Fibroblast of skin of left biceps (primary cell): ENCODE measurements at regions not wholly inside any gene's neighbourhood (a gene's known extent, or its start where the extent isn't known, plus 50 kb on each side); places are given as distances from the start of the nearest gene placed in this dataset.
"Not testable (repeated sequence)": the region's sequence is repeated elsewhere in the genome, so short reads cannot be mapped to it uniquely, and the experiment has no call there.

Experiments used
- DNase-seq, 2 experiments: peaks; one replicate each; pipeline ENCODE4 v3.0.0-alpha.2; 2013; ENCODE audit warnings: low read depth in 2 of 2

DNA sequence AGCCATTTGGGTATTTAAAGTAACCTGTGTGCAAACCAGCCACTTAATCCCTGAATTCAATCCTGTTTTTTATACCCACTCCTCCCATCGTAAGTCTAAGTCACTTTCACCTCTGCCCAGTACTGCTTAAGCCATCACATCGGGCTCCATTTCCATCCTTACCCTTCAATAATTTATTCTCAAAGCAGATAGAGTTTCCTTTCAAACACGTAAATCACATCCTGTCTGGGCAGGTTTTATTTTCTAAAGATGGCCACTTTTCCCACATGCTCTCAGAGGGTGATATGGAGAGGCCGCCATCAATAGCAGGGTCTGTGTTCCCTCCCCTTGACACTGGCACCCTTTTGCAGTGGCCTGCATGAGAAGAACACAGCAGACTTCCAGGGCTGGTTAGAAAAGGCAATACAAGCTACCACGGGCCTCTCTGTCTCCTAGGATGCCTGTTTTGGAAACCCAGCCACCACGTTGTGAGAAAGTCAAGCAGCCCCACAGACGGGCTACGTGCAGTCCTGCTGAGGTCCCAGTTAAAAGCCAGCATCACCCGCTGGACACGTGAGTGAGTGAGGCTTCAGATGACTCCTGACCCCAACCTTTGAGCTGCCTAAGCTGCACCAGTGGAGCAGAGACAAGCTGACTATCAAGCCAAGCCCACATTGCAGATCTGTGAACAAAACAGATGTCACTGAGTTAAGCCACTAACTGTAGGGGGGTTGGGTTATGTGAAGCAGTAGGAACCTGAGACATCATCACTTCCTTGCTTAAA is 241.8 kb upstream of the SLCO3A1 start:
- no peak for DNase-seq

DNA sequence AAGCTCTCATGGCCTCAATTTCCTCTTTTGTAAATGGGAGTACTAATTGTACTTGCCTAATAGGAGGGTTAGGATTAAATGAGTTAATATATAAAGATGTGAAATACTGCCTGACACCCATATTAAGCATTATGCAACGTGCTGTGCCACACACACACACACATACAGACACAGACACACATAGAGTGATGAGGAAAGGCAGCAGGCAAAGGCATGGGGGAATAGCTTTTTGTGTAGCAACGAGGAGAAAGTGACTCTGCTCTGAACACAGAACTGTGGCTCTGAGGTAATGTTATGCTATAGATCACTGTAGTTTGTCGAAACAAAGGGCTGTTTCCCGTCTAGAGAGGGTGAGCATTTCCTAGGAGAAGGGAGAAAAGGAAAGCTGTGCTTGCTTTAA is 233.3 kb upstream of the SLCO3A1 start:
- DNase-seq, result no peak

DNA sequence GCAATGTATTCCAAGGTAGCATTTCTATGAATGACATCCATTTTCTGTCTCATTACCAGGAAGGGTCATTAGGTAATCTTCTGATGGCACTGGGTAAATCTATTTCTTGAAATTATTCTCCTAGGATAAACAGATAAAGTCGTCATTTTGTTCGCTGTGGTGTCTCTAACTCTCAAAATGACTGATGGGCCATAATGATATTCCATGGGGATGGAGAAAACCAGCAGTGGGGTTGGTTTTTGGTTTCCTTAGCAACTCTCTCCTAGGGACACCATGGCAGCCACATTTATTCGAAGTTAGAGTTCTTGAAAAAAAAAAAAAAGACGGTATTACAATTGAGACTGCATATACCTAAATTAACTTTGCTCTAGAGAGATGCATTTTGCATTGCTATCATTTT is 231.3 kb upstream of the SLCO3A1 start:
- no peak for DNase-seq

DNA sequence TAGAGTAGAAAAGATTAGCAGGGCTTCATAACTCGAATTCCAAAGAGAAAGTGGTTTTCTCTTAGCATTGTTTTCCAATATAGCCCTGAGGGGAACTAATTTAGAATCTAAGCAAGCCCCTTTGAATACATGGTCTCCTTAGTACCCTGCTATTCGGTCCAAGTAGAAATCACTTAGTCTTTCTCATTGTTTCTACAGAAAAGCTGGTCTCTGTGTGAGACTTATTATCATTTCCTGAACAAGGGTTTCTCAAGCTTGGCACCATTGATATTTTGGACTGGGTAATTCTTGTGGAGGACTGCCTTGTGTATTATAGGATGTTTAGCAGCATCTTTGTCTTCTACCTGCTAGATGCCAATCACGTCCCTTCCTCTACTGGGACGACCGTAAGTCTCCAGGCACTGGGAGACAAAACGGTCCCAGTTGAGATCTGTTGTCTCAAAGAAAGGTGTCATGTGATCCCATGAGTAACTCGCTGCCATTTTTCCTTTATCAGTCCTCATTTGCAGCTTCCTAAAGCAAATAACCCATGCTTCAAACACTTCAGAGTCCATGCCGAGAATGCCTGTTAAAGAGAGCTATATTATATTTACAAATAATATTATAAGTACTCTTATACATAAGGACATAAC is 230.7 kb upstream of the SLCO3A1 start:
- DNase-seq, result no peak

DNA sequence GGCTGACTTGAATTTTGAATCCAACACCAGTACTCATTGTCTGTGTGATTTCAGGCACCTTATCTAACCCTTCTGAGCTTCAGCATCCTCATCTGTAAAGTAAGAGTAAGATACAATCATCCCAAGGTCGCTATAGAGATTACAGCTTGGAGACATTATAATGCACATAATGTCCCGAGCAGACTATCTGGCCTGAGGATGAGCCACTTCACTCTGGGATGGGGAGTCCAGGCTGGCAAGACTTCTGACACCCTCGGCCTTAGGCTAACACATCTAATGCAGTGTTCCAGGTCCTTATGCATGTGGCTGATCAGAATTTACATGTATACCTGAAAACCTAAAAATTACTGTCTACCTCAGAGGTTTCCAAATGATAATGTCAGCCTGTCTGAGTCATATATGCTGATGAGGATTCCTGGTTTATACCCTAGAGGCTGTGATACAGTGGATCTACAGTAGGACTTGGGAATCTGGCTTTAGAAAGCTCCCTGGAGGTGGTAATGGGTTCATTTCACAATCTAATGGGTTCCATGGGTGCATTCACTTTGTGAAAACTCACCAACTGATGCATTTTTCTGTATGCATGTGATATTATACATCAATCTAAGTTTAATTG is 229.0 kb upstream of the SLCO3A1 start:
- no peak for DNase-seq

DNA sequence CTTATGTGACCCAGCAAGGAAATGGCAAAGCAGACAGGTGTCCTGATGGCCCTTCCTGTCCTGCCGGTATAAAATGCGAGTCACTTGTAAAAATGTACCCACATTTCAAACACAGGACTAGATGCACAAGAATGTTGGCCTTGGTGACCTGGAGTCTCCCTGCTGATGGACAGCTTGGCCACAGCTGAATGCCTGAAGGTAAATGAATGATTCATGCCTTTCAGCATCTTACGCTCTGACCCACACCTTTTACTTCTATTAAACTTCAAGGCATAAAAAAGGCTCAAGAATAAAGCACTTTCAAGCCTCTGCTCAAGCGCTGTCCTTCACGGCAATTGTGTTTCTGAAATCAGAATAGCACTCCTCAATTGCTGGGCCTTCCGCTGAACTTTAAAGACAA is 228.0 kb upstream of the SLCO3A1 start:
- no peak for DNase-seq

DNA sequence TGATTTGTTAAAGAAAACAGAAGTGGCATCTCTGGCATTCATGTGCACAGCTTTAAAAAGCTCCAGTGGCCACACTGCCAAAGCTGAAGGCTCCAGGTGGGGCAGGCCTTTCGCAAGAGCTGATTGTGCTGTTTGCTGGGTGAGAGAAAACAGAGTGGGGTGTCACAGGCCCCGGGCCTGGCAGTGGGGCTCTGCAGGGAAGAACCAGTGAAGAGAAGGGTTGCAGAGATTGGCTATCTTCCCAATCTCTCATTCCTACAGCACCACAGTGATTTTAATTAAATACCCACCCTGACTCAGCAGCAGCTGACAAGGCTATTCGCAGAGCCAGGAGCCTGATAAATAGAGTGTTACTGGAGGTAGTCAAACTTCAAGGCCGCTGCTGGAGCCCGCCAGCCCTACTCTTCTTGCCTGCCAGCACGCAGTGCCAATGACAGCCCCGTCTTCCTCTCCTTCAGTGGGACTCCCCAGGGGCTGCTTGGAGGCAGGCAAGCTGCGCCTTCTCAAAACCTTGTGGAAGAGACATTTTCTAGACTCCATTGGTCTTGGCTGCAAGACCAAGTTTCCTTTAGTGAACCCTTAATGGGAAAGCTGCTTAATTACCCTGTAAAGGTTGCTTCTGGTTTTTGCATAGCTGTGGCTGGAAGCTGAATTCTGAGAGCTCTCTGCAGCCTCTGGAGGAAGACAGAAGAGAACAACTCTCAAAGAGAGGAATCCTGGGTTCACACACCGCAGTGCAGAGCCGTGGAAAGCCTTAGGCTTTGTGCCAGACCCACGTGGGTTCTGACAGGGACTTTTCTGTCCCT is 225.8 kb upstream of the SLCO3A1 start:
- peak; percentile 30 to 35 for DNase-seq

DNA sequence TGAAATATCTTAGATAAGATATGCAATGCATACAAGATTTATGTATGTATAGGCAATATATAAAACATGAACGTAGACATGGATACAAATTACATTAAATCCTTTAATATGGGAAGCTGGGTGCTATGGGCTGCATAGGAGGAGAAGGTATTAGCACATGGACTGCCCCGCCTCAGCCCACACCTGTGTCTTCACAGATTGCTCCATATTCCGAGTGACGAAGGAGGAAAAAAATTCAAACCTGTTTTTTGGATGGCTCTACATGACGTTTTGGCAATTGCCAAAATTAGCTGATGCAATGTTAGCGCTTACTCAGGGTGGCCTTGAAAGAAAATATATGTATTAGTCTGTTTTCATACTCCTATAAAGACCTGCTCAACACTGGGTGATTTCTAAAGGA is 223.4 kb upstream of the SLCO3A1 start:
- DNase-seq, result no peak

DNA sequence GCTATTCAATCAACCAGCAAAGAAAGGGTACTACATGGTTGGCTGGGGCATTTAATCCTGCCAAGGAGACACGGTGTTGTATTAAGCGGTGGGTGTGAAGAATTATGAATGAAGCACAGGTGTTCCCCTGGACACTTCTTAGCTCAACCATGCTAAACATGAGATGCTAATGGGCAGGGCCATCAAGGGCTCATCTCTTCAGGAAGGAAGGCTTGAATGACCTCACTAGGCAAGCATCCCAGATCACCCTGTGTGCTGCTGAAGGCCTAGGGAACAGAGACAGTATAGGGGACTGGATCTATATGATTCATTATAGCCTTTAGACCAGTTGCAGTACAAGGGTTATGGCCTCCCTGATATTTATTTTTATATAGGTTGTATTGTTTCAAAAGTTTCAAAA is 221.3 kb upstream of the SLCO3A1 start:
- no peak for DNase-seq

DNA sequence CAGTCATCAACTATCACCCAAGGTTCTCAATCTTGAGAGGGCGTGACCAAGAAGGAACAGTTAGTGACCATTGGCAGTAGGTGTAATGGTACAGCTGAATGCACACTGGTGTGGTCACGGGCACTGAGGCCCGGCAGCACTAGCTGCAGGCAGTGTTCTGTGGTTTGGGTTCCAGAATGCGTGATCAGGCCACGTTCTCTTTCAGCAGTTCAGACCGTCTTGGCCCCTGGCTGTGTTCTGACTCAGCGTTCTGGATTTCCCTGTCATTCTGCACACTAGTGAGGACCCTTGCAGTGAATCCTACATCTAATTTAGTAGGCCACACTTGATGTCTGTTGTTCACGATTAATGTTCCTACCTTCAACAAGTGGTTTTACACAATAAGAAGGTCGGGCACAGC is 220.5 kb upstream of the SLCO3A1 start:
- no peak for DNase-seq

DNA sequence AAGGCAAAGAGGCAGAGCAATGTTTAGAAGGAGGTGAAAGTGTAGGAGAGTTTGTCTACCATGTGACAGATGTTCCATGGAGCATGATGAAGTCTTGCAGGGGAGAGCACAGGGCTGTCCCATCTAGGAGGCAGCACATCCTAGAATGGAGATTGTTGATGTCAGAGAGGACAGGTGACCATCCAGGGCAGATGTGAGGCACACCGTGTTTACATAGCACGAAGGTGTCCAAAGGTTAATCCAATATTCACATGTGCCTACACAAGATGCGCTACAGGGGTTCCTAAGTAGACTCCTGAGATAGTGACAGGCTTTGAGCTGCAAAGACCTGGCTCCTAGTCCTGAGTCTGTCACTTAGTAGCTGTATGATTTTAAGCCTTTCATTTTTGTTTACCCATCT is 219.3 kb upstream of the SLCO3A1 start:
- DNase-seq, result no peak

DNA sequence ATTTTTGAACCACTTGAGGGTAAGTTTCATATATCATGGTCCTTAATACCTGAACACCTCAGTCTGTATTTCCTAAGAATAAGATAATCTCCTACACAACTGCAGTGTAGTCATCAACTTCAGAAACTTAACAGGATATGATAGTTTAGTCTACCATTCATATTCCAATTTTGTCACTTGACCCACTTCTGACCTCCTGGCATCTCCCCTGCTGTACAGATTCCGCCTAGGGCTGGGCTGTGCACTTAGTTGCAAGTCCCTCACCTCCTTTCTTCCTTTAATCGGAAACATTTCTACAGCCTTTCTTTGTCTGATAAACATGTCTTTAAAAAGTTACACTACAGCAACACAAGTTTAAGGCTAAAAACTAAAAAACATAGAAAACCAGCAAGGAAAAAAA is 218.4 kb upstream of the SLCO3A1 start:
- no peak for DNase-seq

DNA sequence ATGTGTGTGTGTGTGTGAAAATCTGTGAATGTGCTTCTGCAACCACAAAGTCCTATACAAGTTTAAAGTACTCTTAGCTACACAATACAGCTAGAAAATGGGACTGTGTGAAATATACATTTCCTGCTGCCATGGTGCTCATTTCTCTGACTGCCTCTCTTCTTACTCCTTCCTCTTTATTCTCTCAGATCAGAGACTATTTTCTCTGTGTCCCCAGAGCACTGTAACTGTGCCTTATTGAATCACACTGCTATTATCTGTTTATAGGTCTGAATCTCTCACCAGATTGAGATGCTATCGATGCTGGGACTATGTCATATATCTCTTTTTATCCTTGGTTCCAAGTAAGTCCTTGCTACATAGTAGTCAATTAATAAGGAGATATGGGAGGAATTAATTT is 217.9 kb upstream of the SLCO3A1 start:
- no peak for DNase-seq

DNA sequence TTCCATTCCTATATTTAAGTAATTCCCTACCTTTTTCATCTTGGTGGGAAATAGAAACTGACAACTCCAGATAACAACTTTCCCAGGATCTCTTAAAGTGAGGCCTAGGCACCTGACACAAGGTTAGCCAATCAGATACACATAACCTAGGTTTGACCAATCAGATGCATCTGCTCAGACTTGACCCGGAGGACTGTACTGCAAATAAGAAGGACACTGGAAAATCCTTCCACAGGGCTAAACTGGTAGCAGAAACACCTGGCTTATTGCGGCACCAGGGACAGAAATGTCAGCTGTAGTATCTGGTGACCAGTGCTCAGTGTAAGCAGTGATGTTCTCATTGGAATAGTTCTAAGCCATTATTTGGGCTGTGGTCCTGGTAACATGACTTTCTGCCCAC is 204.5 kb upstream of the SLCO3A1 start:
- DNase-seq, result no peak

DNA sequence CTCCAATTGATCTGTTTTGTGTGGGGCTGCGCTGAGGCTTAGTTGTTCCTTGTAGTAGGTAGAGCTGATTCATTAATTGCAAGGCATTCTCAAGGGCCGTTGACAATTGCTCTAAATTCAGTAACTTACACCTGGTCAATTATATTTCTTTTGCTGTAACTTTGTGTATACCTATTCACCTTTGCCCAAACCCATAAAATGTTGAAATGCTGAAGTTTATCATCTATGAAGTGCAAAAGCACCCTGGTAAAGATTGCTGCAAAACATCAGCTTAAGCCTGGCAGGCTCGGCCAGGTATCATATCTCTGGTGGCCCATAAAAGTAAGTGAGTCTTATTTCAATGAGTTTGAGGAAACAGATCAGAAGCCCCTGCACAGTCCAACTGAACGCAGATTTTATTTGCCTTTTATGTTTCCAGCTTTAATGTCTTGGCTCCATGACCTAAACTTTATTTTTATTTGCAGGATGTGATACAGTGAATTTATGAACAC is 203.6 kb upstream of the SLCO3A1 start:
- DNase-seq, result no peak

DNA sequence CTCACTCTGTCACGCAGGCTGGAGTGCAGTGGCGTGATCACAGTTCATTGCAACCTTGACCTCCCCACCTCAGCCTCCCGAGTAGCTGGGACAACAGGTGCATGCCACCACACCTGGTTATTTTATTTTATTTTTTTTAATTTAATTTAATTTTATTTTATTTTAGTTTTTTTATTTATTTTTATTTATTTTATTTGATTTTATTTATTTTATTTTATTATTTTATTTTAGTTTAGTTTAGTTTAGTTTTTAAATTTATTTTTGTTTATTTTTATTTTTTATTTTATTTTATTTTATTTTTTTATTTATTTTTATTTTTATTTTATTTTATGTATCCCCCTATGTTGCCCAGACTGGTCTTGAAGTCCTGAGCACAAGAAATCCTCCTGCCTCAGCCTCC is 202.3 kb upstream of the SLCO3A1 start:
- no peak for DNase-seq

DNA sequence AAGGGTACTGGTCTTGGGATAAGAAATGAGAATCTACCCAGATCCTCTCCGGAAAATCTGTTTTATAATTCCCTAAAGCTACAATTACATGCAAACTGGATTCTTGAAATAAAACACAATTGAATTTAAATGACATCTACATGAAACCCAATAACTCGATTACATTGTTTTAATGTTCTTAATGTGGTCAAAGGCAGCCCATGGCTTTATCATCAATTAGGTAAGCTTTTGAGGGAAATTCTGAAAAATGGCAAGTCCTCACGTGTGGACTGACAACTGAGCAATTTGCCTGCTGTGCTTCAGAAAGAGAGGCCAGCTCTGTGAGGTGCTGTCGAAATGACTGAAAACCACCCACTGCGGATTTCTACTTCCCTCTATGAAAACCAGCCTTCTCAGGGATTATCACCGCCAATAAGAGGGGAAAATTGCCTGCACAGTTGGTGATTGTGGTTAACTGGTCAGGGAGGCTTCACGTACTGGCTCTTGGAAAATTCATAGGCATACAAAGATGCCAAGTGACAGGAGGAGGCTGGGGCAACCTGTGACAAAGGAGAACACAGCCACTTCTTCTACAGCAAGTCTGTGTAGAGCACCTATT is 200.8 kb upstream of the SLCO3A1 start:
- no peak for DNase-seq

DNA sequence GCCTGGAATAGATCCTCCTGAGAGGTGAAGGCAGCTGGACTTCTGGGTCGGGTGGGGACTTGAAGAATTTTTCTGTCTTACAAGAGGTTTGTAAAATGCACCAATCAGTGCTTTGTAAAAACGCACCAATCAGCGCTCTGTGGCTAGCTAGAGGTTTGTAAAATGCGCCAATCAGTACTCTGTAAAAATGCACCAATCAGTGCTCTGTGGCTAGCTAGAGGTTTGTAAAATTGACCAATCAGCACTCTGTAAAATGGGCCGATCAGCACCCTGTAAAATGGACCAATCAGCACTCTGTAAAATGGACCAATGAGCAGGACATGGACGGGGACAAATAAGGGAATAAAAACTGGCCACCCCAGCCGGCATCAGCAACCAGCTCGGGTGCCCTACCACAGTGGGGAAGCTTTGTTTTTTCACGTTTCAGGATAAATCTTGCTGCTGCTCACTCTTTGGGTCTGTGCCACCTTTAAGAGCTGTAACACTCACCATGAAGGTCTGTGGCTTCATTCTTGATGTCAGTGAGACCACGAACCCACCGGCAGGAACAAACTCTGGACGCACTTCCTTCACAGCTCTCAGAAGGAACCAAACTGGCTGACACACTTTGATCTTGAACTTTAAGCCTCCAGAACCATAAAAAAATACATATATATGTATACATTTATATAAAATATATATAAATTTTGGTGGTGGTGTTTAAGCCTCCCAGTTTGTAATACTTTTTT is 197.8 kb upstream of the SLCO3A1 start:
- not testable (repeated sequence) for DNase-seq

DNA sequence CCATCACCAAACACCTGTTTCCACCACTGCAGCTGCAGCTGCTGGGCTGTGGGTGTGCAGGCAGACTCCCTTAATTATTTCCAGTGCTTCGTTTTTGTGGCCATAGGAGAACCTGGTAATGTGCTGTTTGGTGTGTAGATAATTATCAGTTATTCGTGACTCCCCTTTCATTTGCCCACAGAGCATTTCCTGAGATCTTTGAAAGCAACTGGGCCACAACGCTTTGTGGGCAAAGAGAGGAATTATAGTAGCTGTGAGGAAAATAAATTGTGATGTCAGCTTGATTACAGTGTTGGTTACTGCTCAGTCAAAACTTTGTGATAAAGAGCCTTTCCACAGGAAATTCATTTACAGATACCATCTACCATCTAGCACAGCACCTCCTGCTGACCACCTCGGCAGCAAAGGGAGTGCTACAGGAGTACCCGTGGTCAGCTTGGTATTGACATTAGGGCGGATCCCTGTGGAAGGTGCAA is 193.3 kb upstream of the SLCO3A1 start:
- DNase-seq, result no peak

DNA sequence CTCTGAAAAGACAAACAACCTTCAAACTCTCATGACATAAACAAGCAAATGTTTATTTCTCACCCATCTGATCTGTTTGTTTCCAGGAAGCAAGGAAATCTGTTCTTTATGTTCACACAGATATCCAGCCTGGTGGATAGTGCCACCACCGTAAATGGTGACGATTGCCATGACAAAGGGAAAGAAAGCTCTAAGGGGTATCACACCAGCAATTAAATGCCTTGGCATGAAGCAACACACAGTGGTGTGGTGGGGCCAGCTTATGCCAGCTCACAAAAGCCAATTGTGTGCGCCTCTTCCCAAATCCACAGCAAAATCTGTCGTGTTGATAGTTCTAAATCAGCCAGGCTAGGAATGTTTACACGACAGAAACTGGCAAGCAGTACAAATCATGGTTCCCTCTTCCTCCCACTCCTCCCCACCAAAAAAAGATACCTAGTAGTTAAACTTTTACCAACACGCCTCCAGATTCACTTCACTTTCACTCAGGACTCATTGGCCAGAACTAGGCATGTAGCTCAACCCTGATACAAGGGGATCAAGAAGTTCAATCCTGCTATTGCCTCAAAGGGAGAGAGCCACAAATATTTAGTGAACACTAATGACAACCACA is 189.2 kb upstream of the SLCO3A1 start:
- DNase-seq, result no peak

DNA sequence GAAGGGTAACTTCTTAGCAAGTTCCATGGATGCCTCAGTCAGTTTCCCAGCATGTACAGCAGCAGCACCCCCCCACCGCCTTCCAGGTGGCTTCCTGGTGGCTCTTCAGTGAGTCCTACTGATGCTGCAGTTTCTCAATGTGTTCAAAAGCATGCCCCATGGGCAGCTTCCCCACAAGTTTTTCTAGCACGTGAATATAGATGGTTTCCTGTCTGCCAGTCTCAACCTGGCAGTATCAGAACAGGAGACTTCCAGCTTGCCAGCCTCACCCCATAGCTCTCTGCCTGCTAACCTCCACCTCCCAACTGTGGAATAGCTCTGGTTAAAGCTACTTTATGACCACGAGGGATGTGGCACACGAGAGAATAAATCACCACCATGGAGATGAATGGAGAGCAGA is 188.3 kb upstream of the SLCO3A1 start:
- DNase-seq, result no peak
